ENCODE measurements at regions not wholly inside any gene's neighbourhood (a gene's known extent, or its start where the extent isn't known, plus 50 kb on each side); places are given as distances from the start of the nearest gene placed in this dataset.

DNA sequence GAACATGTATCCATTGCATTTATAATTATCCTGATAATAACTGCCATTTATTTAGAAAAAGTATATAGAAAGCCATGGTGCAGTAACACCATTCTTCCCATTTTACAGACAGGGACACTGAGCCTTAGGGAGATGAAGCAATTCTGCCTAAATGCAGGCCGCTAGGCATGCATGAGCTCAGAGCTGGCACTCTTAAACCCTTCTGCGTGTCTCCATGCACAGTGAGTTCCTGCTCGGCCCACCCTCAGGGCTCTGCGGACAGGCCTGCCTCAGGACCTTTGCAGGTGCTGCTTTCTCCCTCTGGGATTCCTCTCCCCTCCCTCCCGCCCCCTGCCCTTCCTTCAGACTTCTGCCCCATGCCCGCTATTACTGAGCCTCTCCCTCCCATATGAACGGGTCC, 54.3 kb upstream of the WSB1 start:
- no peak for DNase-seq (ENCODE audit: low read depth in 4 of 4, low spot score in 3 of 4)

GRCh38 chr17:27240086-27240801, 53.7 kb upstream of the WSB1 start:
- DNase-seq (ENCODE audit: low read depth in 4 of 4, low spot score in 3 of 4), result no peak

GRCh38 chr17:27240802-27241155, 53.1 kb upstream of the WSB1 start:
- DNase-seq (ENCODE audit: low read depth in 4 of 4, low spot score in 3 of 4), result no peak

GRCh38 chr17:27241346-27241946, 52.5 kb upstream of the WSB1 start:
- no peak for DNase-seq (ENCODE audit: low read depth in 4 of 4, low spot score in 3 of 4)

DNA sequence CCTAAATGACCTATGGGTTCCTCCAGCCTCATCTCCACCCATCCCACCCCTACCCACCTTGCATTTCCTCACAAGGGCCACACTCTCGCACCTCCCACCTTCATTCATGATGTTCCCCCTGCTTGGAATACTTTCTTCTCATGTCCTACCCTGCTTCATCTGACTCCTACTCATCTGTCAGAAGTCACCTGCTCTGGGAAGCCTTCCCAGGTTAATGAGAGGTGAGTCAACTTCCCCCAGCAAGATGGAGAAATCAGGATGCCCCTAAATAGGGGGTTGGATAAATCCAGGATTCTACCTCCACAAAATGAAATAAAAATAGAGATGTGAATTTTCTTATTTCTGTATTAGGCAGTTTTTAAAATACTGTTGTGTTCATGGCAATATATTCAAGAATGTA, 51.0 kb upstream of the WSB1 start:
- no peak for DNase-seq (ENCODE audit: low read depth in 4 of 4, low spot score in 3 of 4)

DNA sequence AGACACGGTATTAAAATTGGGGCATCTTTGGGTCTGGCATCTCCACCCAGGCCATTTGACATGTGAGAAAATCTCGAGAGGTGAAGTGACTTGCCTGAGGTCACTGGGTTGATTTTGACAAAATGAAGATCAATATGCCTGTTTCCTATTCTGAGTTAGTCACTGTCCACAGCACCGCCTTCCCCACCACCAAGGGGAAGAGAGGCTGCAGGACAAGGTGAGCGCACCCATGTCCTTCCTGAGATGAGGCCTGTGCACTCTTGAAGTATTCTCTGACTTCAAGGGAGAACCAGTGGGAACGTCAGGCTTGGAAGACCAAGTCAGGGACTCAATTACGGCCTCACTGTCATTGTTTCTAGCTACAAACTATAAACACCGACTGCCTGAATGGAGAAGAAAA, 49.9 kb upstream of the WSB1 start:
- DNase-seq (ENCODE audit: low read depth in 4 of 4, low spot score in 3 of 4), result no peak

Data from right renal pelvis (tissue), 4 donors.